Uterus (tissue), 3 donors: ENCODE measurements at regions not wholly inside any gene's neighbourhood (a gene's known extent, or its start where the extent isn't known, plus 50 kb on each side); places are given as distances from the start of the nearest gene placed in this dataset.

Source experiments
- DNase-seq, 2 donors: peaks; one replicate each; pipeline ENCODE4 v3.0.0-alpha.2; 2019 to 2020
- H3K27ac ChIP-seq, 2 donors: fragments of 200-600 bp; sonication (generic); 1 replicate in 1 of 2; 2 replicates in 1 of 2; pipeline ENCODE4 v1.5.1; 2016 to 2018
- H3K27me3 ChIP-seq, 2 donors: fragments of 200-600 bp; sonication (generic); one replicate each; pipeline ENCODE4 v1.5.1; 2018 to 2019; ENCODE audit warnings: control low read depth in 1 of 2
- H3K36me3 ChIP-seq, 2 donors: fragments of 200-600 bp; sonication (generic); one replicate each; pipeline ENCODE4 v1.5.1; 2019; ENCODE audit warnings: control low read depth in 1 of 2
- H3K4me1 ChIP-seq, 2 donors: fragments of 200-600 bp; sonication (generic); one replicate each; pipeline ENCODE4 v1.5.1; 2018 to 2019; ENCODE audit warnings: control low read depth in 1 of 2
- H3K4me3 ChIP-seq, 2 donors: fragments of 200-600 bp; sonication (generic); 1 replicate in 1 of 2; 2 replicates in 1 of 2; pipeline ENCODE4 v1.5.1; 2018 to 2019; ENCODE audit warnings: mild to moderate bottlenecking in 1 of 2
- H3K9me3 ChIP-seq, 2 donors: fragments of 200-600 bp; sonication (generic); one replicate each; pipeline ENCODE4 v1.5.1; 2019; ENCODE audit warnings: control low read depth in 1 of 2
- POLR2A ChIP-seq, 2 donors: fragments of 450-650 bp; IDR thresholded peaks; one replicate each; pipeline ENCODE4 v1.6.1; 2016; ENCODE audit warnings: antibody characterized with exemption in 2 of 2, mild to moderate bottlenecking in 1 of 2, moderate library complexity in 1 of 2
- intact Hi-C: fragments of 100-400 bp; cut with DNase I; formaldehyde crosslinking; loops from one replicate; pipeline ENCODE4 v1.15.1; 2023; ENCODE audit warnings: low total_unique reads
- TF ChIP-seq, protein P1 (sequence below), 4 experiments: fragments of 200-600 bp in 2 of 4; fragments of 450-650 bp in 2 of 4; sonication (generic) in 2 of 4; IDR thresholded peaks; one replicate each; pipeline ENCODE4 v1.5.1; 2016 to 2019; ENCODE audit warnings: antibody characterized with exemption in 4 of 4, mild to moderate bottlenecking in 2 of 4, moderate library complexity in 1 of 4
- donor health status: DM: yes; HTN: yes; CAD: no.

DNA sequence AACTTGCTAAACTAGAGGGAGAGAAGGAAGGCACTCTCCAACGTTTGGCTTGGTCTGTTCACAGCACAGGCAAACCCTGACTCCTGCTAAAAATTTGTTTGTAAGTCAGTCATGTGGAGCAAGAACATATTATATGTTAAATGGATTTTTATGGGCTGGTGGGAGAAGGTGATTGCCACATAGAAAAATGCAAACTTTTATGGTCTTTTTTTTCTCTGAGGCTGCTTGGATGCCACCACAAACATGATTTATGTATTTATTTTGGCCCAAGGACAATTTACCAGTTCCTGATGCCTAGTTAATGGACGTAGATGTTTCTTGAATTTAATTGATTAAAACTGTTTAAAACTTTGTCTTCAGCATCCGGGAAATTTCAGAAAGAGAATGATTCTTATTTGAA is 274.2 kb upstream of the MYOCD start:
- Histone ChIP-seq H3K4me1 (no peaks in the 10 kb centered on the region), H3K27ac (peak overlapping the region in 1 of 2 donors; percentile 0), H3K9me3 (no peaks in the 10 kb centered on the region), H3K4me3 (no peak overlapping the region), H3K27me3 (no peaks in the 10 kb centered on the region), H3K36me3 (no peaks in the 10 kb centered on the region)
- no peak for TF ChIP-seq POLR2A (IDR thresholded peaks at IDR 0.05)
- TF ChIP-seq, protein P1, sequence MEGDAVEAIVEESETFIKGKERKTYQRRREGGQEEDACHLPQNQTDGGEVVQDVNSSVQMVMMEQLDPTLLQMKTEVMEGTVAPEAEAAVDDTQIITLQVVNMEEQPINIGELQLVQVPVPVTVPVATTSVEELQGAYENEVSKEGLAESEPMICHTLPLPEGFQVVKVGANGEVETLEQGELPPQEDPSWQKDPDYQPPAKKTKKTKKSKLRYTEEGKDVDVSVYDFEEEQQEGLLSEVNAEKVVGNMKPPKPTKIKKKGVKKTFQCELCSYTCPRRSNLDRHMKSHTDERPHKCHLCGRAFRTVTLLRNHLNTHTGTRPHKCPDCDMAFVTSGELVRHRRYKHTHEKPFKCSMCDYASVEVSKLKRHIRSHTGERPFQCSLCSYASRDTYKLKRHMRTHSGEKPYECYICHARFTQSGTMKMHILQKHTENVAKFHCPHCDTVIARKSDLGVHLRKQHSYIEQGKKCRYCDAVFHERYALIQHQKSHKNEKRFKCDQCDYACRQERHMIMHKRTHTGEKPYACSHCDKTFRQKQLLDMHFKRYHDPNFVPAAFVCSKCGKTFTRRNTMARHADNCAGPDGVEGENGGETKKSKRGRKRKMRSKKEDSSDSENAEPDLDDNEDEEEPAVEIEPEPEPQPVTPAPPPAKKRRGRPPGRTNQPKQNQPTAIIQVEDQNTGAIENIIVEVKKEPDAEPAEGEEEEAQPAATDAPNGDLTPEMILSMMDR (IDR thresholded peaks at IDR 0.05): no peak
- intact Hi-C loops: no loop called here
- DNase-seq: no peak

DNA sequence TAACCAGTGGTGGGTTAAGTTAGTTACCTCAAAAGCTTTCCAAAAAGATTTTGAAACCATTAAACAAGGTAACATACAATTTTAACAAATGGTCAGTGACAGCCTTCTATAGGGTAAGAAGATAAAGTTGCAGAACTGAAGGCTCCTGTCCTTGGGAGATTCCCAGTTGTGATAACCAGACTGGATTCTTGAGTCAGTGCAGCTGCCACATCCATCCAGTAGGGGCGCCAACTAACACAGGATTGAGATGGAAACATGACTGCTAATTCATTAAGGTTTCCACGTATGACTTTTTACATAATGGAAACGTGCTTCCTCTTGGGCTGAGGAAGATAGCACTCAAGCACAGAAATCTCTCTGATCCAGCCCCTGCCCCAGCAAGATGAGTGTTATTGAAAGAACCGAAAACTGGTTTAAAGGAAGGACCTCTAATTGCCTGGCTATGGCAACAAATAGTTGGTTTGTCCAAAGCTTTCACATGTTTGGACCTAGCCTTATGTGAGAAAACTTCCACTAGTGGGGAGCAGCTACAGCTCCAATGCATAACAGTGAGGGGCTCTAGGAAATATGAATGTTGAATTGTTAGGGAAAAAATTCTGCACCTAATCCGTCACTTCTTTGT is 269.8 kb upstream of the MYOCD start:
- Histone ChIP-seq H3K9me3 (no peaks in the 10 kb centered on the region), H3K27ac (no peak overlapping the region), H3K4me3 (no peak overlapping the region), H3K36me3 (no peaks in the 10 kb centered on the region), H3K4me1 (no peaks in the 10 kb centered on the region), H3K27me3 (no peaks in the 10 kb centered on the region)
- TF ChIP-seq, protein P1 (IDR thresholded peaks at IDR 0.05): peak in 2 of 4 experiments; percentile 5 to 17
- no peak for TF ChIP-seq POLR2A (IDR thresholded peaks at IDR 0.05)
- DNase-seq: no peak
- intact Hi-C loops: no loop called here

DNA sequence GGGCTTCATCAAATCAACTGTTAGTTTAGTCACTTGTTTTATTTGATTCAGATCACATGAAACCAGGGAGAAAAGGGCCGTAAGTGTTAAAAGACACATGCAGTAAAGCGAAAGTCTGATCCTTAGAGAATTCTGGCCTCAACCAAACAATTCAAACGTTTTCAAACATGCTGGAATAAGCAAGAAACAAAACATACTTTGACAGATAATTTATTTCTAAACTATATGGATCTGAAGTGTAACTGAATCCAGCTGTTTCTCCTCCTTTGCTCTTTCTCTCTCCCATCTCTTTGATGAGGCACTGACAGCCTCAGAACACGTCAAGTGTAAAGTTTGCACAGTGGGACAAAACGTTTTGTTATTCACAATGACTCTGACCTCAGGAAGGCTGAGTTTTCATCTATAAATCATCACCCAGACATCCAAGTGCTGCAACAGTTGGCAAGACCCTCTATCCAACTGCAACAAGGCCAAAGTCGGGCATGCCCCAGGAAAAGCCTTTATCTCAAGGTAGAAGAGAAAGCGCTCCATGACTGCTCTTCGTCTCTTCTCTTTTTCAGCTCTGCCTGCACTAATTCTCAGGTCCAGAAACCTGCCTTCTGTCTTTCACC is 267.1 kb upstream of the MYOCD start:
- Histone ChIP-seq H3K9me3 (no peaks in the 10 kb centered on the region), H3K27me3 (no peaks in the 10 kb centered on the region), H3K4me3 (no peak overlapping the region), H3K27ac (peak overlapping the region; percentile 1 to 50), H3K36me3 (no peaks in the 10 kb centered on the region), H3K4me1 (no peaks in the 10 kb centered on the region)
- TF ChIP-seq POLR2A (IDR thresholded peaks at IDR 0.05): no peak
- TF ChIP-seq, protein P1 (IDR thresholded peaks at IDR 0.05): no peak
- intact Hi-C loops: no loop called here
- DNase-seq: peak; percentile 29 to 35

DNA sequence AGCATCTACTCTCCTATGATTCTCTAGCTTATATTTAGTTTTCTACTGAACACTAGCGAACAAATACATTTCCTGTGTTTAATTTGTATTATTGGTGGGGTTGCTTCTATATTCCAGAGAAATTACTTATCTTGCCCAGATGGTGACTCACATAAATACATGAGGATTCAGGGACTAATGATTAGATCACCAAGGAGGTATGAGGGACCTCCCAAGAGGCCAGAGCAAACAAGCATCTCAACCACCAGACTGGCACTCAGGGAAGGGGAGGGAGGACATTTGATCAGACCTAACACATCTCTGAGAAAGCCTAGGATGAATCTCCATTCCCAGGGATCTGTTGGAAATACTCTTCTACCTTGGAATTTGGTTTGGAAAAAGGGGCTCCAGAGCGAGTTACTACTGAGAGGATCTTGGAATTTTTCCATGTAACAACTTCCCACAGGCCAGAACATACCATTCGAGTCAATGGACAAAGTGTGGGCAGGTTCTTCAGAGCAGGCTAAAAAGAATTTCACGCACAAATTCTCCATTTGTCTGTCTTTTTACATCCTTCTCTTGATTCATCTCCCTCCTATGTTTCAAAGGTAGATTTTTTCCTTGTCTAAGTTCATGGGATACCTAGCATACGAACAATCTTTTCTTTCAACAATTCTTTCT is 262.6 kb upstream of the MYOCD start:
- intact Hi-C loops: no loop called here
- Histone ChIP-seq H3K4me1 (no peaks in the 10 kb centered on the region), H3K27me3 (no peaks in the 10 kb centered on the region), H3K9me3 (no peaks in the 10 kb centered on the region), H3K27ac (no peak overlapping the region), H3K36me3 (no peaks in the 10 kb centered on the region), H3K4me3 (no peak overlapping the region)
- DNase-seq: no peak
- TF ChIP-seq, protein P1 (IDR thresholded peaks at IDR 0.05): no peak
- TF ChIP-seq POLR2A (IDR thresholded peaks at IDR 0.05): no peak

DNA sequence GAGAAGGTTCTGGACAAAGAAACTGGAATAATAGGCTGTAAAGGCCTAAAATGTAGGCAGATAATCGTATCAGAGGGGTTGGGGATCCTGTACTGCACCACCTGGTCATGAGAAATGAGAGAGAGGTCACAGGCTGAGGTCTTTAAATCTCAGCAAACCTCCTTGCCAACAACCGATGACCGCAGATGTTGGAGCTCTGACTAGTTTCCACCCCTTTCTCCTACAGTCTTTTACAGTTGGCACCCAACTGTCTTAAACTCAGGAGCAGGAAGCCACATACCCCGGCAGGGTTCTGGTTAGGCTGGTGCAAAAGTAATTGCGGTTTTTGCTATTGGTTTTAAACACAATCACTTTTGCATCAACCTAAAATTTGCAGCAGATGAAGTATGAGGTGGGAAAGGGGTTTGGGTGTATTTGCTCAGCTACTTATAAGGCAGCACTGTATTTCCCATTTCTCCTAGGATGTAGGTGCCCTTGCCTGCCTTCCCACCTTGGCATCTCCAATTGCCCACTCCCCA is 261.8 kb upstream of the MYOCD start:
- Histone ChIP-seq H3K27ac (no peak overlapping the region), H3K4me1 (no peaks in the 10 kb centered on the region), H3K9me3 (no peaks in the 10 kb centered on the region), H3K36me3 (no peaks in the 10 kb centered on the region), H3K27me3 (no peaks in the 10 kb centered on the region), H3K4me3 (no peak overlapping the region)
- no peak for TF ChIP-seq POLR2A (IDR thresholded peaks at IDR 0.05)
- TF ChIP-seq, protein P1 (IDR thresholded peaks at IDR 0.05): no peak
- intact Hi-C loops: no loop called here
- DNase-seq: no peak
